DND-41 (cell line): ENCODE measurements at regions not wholly inside any gene's neighbourhood (a gene's known extent, or its start where the extent isn't known, plus 50 kb on each side); places are given as distances from the start of the nearest gene placed in this dataset.

Experiments
- CTCF ChIP-seq: IDR thresholded peaks from 2 replicates; pipeline ENCODE4 v1.5.1; 2012; ENCODE audit warnings: borderline replicate concordance, low read length, moderate library complexity, mild to moderate bottlenecking; ENCODE audit not compliant: poor library complexity, severe bottlenecking; ENCODE audit errors: extremely low read depth
- EZH2 ChIP-seq: IDR thresholded peaks from 3 replicates; pipeline ENCODE4 v1.6.1; 2012; ENCODE audit warnings: borderline replicate concordance, low read depth, mild to moderate bottlenecking, moderate library complexity, low read length, inconsistent platforms; ENCODE audit not compliant: severe bottlenecking

GRCh38 chrX:16240231-16240905 is 73.1 kb downstream of the MAGEB17 start:
- TF ChIP-seq CTCF (no peak), EZH2 (no peak)
